ENCODE measurements at regions not wholly inside any gene's neighbourhood (a gene's known extent, or its start where the extent isn't known, plus 50 kb on each side); places are given as distances from the start of the nearest gene placed in this dataset.

- Histone ChIP-seq H3K27me3 (no peaks in the 10 kb centered on the region), H3K27ac (no peak overlapping the region), H3K9me3 (no peaks in the 10 kb centered on the region), H3K4me3 (no peak overlapping the region), H3K36me3 (no peaks in the 10 kb centered on the region), H3K4me1 (no peaks in the 10 kb centered on the region)
- no peak for DNase-seq
- 54 to 62% methylated on average over 3 of the region's 3 CpGs for WGBS, 2 donors
- no peak for TF ChIP-seq POLR2A (IDR thresholded peaks at IDR 0.05)
- no peak for TF ChIP-seq CTCF (IDR thresholded peaks at IDR 0.05)
- intact Hi-C loops (cut with DNase I), result no loop called here
Measured at GRCh38 chrX:145694048-145694447, 123.6 kb upstream of the SLITRK2 start.

DNA sequence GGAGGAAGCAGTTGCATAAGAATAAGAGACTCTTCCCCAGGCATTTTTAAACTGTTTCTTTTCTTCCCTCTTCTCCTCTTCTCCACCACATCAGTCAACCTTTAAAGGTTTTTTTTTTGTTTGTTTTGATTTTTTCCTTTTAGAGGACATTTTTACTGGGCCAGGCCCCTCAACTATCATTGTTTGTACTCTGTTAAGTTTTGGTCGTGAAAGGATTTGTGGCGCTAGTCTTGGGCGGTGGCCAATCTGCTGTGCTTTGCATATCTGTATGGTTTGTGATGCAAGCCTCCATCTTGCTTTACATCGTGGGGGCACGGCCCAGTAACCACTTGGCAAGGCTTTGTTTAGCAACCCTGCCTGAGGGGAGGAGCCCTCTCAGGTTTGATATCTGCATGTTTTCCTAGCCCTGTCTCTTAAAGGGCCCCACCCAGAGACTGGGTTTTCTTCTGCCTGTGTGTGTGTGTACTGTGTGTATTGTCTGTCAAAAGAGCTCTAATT lies 101.9 kb upstream of the SLITRK2 start:
- Histone ChIP-seq H3K4me3 (no peak overlapping the region), H3K27me3 (no peaks in the 10 kb centered on the region), H3K27ac (no peak overlapping the region), H3K4me1 (no peaks in the 10 kb centered on the region), H3K36me3 (no peaks in the 10 kb centered on the region), H3K9me3 (no peaks in the 10 kb centered on the region)
- no peak for DNase-seq
- 55% methylated on average over 4 of the region's 5 CpGs; no CpG with 5 or more reads in 1 of the 2 donors for WGBS, 2 donors
- TF ChIP-seq CTCF (IDR thresholded peaks at IDR 0.05), result no peak
- TF ChIP-seq POLR2A (IDR thresholded peaks at IDR 0.05), result no peak
- intact Hi-C loops (cut with DNase I), result no loop called here

- no peaks in the 10 kb centered on the region for H3K4me1 ChIP-seq
- H3K9me3 ChIP-seq, result no peaks in the 10 kb centered on the region
- no peak overlapping the region for H3K4me3 ChIP-seq
- no peak for DNase-seq
- no peak for TF ChIP-seq CTCF (IDR thresholded peaks at IDR 0.05)
- no peak for TF ChIP-seq POLR2A (IDR thresholded peaks at IDR 0.05)
- H3K27me3 ChIP-seq, result no peaks in the 10 kb centered on the region
- H3K27ac ChIP-seq, result no peak overlapping the region
- intact Hi-C loops (cut with DNase I), result no loop called here
- WGBS, 2 donors, result 64 to 73% methylated on average over 2 of the region's 2 CpGs
- H3K36me3 ChIP-seq, result no peaks in the 10 kb centered on the region
Measured at GRCh38 chrX:145716226-145716625, 101.4 kb upstream of the SLITRK2 start.

DNA sequence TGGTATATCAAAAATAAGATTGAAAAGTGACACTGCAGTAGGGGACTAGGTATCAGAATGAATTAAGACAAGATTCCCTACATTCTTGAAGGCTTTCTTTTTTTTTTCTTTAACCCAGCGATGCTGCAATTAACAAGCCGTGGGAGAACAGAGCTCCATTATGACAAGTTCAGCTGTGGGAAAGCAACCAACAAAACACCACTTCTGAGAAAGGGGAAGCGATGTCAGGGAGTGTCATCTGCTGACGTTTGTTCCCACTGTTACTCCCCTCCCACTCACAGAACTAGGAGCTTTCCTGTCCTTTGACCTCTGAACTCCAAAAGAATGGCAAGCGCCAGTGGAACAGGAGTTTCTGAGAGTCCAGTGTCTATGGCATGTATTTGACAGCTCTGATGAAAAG lies 90.2 kb upstream of the SLITRK2 start:
- 43 to 59% methylated on average over 4 to 5 of the region's 5 CpGs for WGBS, 2 donors
- DNase-seq, result no peak
- Histone ChIP-seq H3K9me3 (no peaks in the 10 kb centered on the region), H3K36me3 (no peaks in the 10 kb centered on the region), H3K27ac (no peak overlapping the region), H3K4me1 (no peaks in the 10 kb centered on the region), H3K27me3 (no peaks in the 10 kb centered on the region), H3K4me3 (no peak overlapping the region)
- intact Hi-C loops (cut with DNase I), result no loop called here
- TF ChIP-seq CTCF (IDR thresholded peaks at IDR 0.05) (no peak), POLR2A (IDR thresholded peaks at IDR 0.05) (no peak)

- no peak for TF ChIP-seq POLR2A (IDR thresholded peaks at IDR 0.05)
- no peak for TF ChIP-seq CTCF (IDR thresholded peaks at IDR 0.05)
- intact Hi-C loops (cut with DNase I), result no loop called here
Measured at GRCh38 chrX:145729635-145730034, 88.0 kb upstream of the SLITRK2 start.

More at GRCh38 chrX:145729635-145730034, 88.0 kb upstream of the SLITRK2 start:
- Histone ChIP-seq H3K36me3 (no peaks in the 10 kb centered on the region), H3K27ac (no peak overlapping the region), H3K4me1 (no peaks in the 10 kb centered on the region), H3K27me3 (no peaks in the 10 kb centered on the region), H3K4me3 (no peak overlapping the region), H3K9me3 (no peaks in the 10 kb centered on the region)
- no peak for DNase-seq
- WGBS, 2 donors, result 52% methylated on average over 3 of the region's 6 CpGs; no CpG with 5 or more reads in 1 of the 2 donors

Data from esophagus squamous epithelium (tissue), 5 donors.